Endothelial cell of umbilical vein (primary cell): ENCODE measurements at regions not wholly inside any gene's neighbourhood (a gene's known extent, or its start where the extent isn't known, plus 50 kb on each side); places are given as distances from the start of the nearest gene placed in this dataset.

ENCODE experiments used
- BruUV-seq: library from RNA; stranded (reverse); fragments of 400-500 nt; replicated peaks from 2 replicates; lab custom pipeline; 2021; lab: Mats Ljungman, UMichigan
- CTCF ChIA-PET: fragments of 300-600, 350-600 bp; sonication (Branson Sonifier 250); formaldehyde crosslinking; loops from one replicate; lab custom pipeline; 2021; ENCODE audit warnings: antibody characterized with exemption, inconsistent platforms; lab: Charles Lee
- POLR2A ChIA-PET: fragments of 300-600, 350-600 bp; sonication (Branson Sonifier 250); formaldehyde crosslinking; loops from one replicate; lab custom pipeline; 2021; ENCODE audit warnings: antibody characterized with exemption, inconsistent platforms; lab: Charles Lee
- DNase-seq: peaks from one replicate; pipeline ENCODE4 v3.0.0-alpha.2; 2011; ENCODE audit warnings: low read depth, low spot score
- FAIRE-seq: peaks from 2 replicates; lab custom pipeline; 2011; peaks lifted over from hg19 to GRCh38; lab: Jason Lieb, UNC
- H2AFZ ChIP-seq: 2 replicates; pipeline ENCODE4 v1.6.0; 2012; ENCODE audit warnings: low read depth, low read length, control low read depth, inconsistent platforms
- H3K27ac ChIP-seq: 2 replicates; pipeline ENCODE4 v1.5.1; 2011; ENCODE audit warnings: low read depth, mild to moderate bottlenecking, control low read depth, low read length, moderate library complexity; ENCODE audit not compliant: insufficient read depth
- H3K27me3 ChIP-seq, 2 experiments: 2 replicates each; pipeline versions ENCODE4 v1.6.0 to v1.6.1; 2011; ENCODE audit warnings: low read length in 2 of 2, mixed read lengths in 1 of 2; ENCODE audit not compliant: control insufficient read depth in 2 of 2, insufficient read depth in 2 of 2
- H3K36me3 ChIP-seq, 2 experiments: 2 replicates in 1 of 2; 3 replicates in 1 of 2; pipeline ENCODE4 v1.5.1; 2011; ENCODE audit warnings: low read length in 2 of 2, mild to moderate bottlenecking in 1 of 2, moderate library complexity in 1 of 2; ENCODE audit not compliant: control insufficient read depth in 2 of 2, insufficient read depth in 2 of 2; ENCODE audit errors: extremely low read depth in 1 of 2
- H3K4me1 ChIP-seq: 3 replicates; pipeline ENCODE4 v1.5.1; 2011; ENCODE audit warnings: mild to moderate bottlenecking, low read length; ENCODE audit not compliant: control insufficient read depth, insufficient read depth; ENCODE audit errors: extremely low read depth
- H3K4me2 ChIP-seq: 2 replicates; pipeline ENCODE4 v1.6.1; 2011; ENCODE audit warnings: low read length, control low read depth, mixed read lengths; ENCODE audit not compliant: insufficient read depth
- H3K4me3 ChIP-seq, 3 experiments: fragments of 200-600 bp in 1 of 3; sonication (generic), shearing (Covaris generic) in 1 of 3; replicated peaks in 1 of 3; 2 replicates each; pipeline ENCODE4 v1.5.1; 2011 to 2016; ENCODE audit warnings: control low read depth in 3 of 3, low read length in 3 of 3, mild to moderate bottlenecking in 2 of 3, inconsistent platforms in 1 of 3, low read depth in 1 of 3, moderate library complexity in 1 of 3; ENCODE audit not compliant: insufficient read depth in 1 of 3
- H3K79me2 ChIP-seq: 2 replicates; pipeline ENCODE4 v1.6.0; 2012; ENCODE audit warnings: low read length, inconsistent platforms; ENCODE audit not compliant: control insufficient read depth, insufficient read depth
- H3K9ac ChIP-seq: replicated peaks from 2 replicates; pipeline ENCODE3; 2011; ENCODE audit warnings: low read length, control low read depth; ENCODE audit not compliant: insufficient read depth; ENCODE audit errors: extremely low read depth
- H3K9me1 ChIP-seq: replicated peaks from 3 replicates; pipeline ENCODE4 v1.6.0; 2011; ENCODE audit warnings: mild to moderate bottlenecking, low read length; ENCODE audit not compliant: control insufficient read depth, insufficient read depth; ENCODE audit errors: extremely low read depth
- H3K9me3 ChIP-seq: replicated peaks from 2 replicates; pipeline ENCODE4 v1.5.1; 2012; ENCODE audit warnings: low read length, inconsistent platforms; ENCODE audit not compliant: control insufficient read depth, insufficient read depth
- H4K20me1 ChIP-seq: replicated peaks from 2 replicates; pipeline ENCODE3; 2011; ENCODE audit warnings: mild to moderate bottlenecking, low read length; ENCODE audit not compliant: control insufficient read depth, insufficient read depth; ENCODE audit errors: extremely low read depth
- CTCF ChIP-seq, 2 donors: IDR thresholded peaks; 1 replicate in 1 of 2; 2 replicates in 1 of 2; pipeline ENCODE4 v1.5.1; 2011; ENCODE audit warnings: low read length in 2 of 2, mild to moderate bottlenecking in 2 of 2, moderate library complexity in 2 of 2, control low read depth in 1 of 2, inconsistent platforms in 1 of 2, low read depth in 1 of 2; ENCODE audit not compliant: insufficient read depth in 1 of 2; ENCODE audit errors: extremely low read depth in 1 of 2
- EZH2 ChIP-seq: IDR thresholded peaks from 2 replicates; pipeline ENCODE4 v1.6.1; 2012; ENCODE audit warnings: borderline replicate concordance, low read depth, mild to moderate bottlenecking, moderate library complexity, low read length, inconsistent platforms; ENCODE audit not compliant: severe bottlenecking
- FOS ChIP-seq: IDR thresholded peaks from 2 replicates; pipeline ENCODE4 v1.6.1; 2011; ENCODE audit warnings: mild to moderate bottlenecking, low read length, moderate library complexity, borderline replicate concordance; ENCODE audit not compliant: insufficient read depth
- GATA2 ChIP-seq: IDR thresholded peaks from 2 replicates; pipeline ENCODE4 v1.7.0; 2011; ENCODE audit warnings: low read depth, mild to moderate bottlenecking, moderate library complexity, mixed read lengths, low read length; ENCODE audit not compliant: insufficient read length, insufficient read depth
- MAX ChIP-seq: IDR thresholded peaks from 2 replicates; pipeline ENCODE4 v1.6.1; 2011; ENCODE audit not compliant: insufficient read depth, insufficient read length
- POLR2A ChIP-seq: IDR thresholded peaks from 2 replicates; pipeline ENCODE4 v1.6.1; 2012; ENCODE audit warnings: low read depth, mild to moderate bottlenecking, control low read depth, low read length
- dilution Hi-C: fragments of 300-500 bp; cut with MboI; formaldehyde crosslinking; loops from one replicate; pipeline ENCODE4 v1.15.0; 2019; ENCODE audit warnings: low sequenced_read_pairs; ENCODE audit not compliant: extremely low pct_ligation_motif_present
- intact Hi-C: fragments of 100-400 bp; cut with micrococcal nuclease; formaldehyde crosslinking; loops from one replicate; pipeline ENCODE4 v1.10.0; 2022

GRCh38 chr16:73176577-73177013 is 128.7 kb upstream of the ZFHX3 start:
- no peaks in the 10 kb centered on the region for H3K9me1 ChIP-seq
- no TSS peak for BruUV-seq
- H3K4me1 ChIP-seq = peaks cover 16% of the 10 kb centered on the region
- TF ChIP-seq CTCF (IDR thresholded peaks at IDR 0.05; ENCODE audit: extremely low read depth in 1 of 2, insufficient read depth in 1 of 2, low read depth in 1 of 2, low read length in 2 of 2) (peak; percentile 6 to 30), EZH2 (no peak), POLR2A (no peak)
- no peak overlapping the region for H3K27ac ChIP-seq
- FAIRE-seq (no peak), DNase-seq (peak; percentile 75)
- no peak overlapping the region for H3K4me3 ChIP-seq
- dilution Hi-C loops = no loop called here
- ChIA-PET CTCF (interaction anchor here (0.7 to 2.3 kb wide), 33 partner anchors 9 to 777 kb away, joined by 3 to 9 read pairs (median 4); no protein-coding TSS in a partner anchor), POLR2A (interaction anchor here (0.7 kb wide), 1 partner anchor 44 kb away, joined by 3 read pairs; no protein-coding TSS in a partner anchor)
- no peaks in the 10 kb centered on the region for H3K9me3 ChIP-seq
- no peaks in the 10 kb centered on the region for H4K20me1 ChIP-seq
- H3K9ac ChIP-seq = no peak overlapping the region
- H3K27me3 ChIP-seq = no peaks in the 10 kb centered on the region
- H3K79me2 ChIP-seq = no peaks in the 10 kb centered on the region
- no peaks in the 10 kb centered on the region for H3K36me3 ChIP-seq
- H3K4me2 ChIP-seq = no peak overlapping the region
- no peak overlapping the region for H2AFZ ChIP-seq
- intact Hi-C loops = no loop called here

GRCh38 chr16:73172973-73173709 is 125.2 kb upstream of the ZFHX3 start:
- peak overlapping the region; percentile 56 for H3K4me2 ChIP-seq
- no peaks in the 10 kb centered on the region for H3K79me2 ChIP-seq
- no peak overlapping the region for H3K9ac ChIP-seq
- intact Hi-C loops (loop anchor here (1.0 to 5.0 kb wide), 7 partner anchors 19 to 671 kb away; no protein-coding TSS in a partner anchor), dilution Hi-C loops (no loop called here)
- H4K20me1 ChIP-seq = no peaks in the 10 kb centered on the region
- no peaks in the 10 kb centered on the region for H3K9me3 ChIP-seq
- H2AFZ ChIP-seq = peak overlapping the region; percentile 39
- no peak for FAIRE-seq
- BruUV-seq = no TSS peak
- POLR2A ChIA-PET = interaction anchor here (0.9 kb wide), 1 partner anchor 50 kb away, joined by 3 read pairs; no protein-coding TSS in a partner anchor
- TF ChIP-seq CTCF (IDR thresholded peaks at IDR 0.05; ENCODE audit: extremely low read depth in 1 of 2, insufficient read depth in 1 of 2, low read depth in 1 of 2, low read length in 2 of 2) (peak in 1 of 2 donors; percentile 1), MAX (no peak), FOS (no peak), GATA2 (no peak)
- no peaks in the 10 kb centered on the region for H3K36me3 ChIP-seq
- H3K4me3 ChIP-seq = no peak overlapping the region
- no peaks in the 10 kb centered on the region for H3K9me1 ChIP-seq
- CTCF ChIA-PET = interaction anchor here (0.7 to 1.9 kb wide), 25 partner anchors 10 to 1049 kb away, joined by 3 to 22 read pairs (median 4); no protein-coding TSS in a partner anchor
- H3K27ac ChIP-seq = peak overlapping the region; percentile 72
- no peaks in the 10 kb centered on the region for H3K27me3 ChIP-seq
- H3K4me1 ChIP-seq = peaks cover 29% of the 10 kb centered on the region
- no peak for DNase-seq
